ENCODE measurements at regions not wholly inside any gene's neighbourhood (a gene's known extent, or its start where the extent isn't known, plus 50 kb on each side); places are given as distances from the start of the nearest gene placed in this dataset.

GRCh38 chr17:73758245-73758644 lies 114.0 kb upstream of the SDK2 start:
- H3K4me3 ChIP-seq (ENCODE audit: low read depth, low read length), result no peak overlapping the region
- DNase-seq (ENCODE audit: low read depth), result peak; percentile 52
- TF ChIP-seq, protein P1, sequence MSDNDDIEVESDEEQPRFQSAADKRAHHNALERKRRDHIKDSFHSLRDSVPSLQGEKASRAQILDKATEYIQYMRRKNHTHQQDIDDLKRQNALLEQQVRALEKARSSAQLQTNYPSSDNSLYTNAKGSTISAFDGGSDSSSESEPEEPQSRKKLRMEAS (IDR thresholded peaks at IDR 0.05; ENCODE audit: low read depth, low read length), result no peak
- TF ChIP-seq POLR2A (IDR thresholded peaks at IDR 0.05; ENCODE audit: extremely low read depth, insufficient read length) (no peak), MYC (IDR thresholded peaks at IDR 0.05; ENCODE audit: low read depth, low read length) (no peak), CTCF (IDR thresholded peaks at IDR 0.05; ENCODE audit: low read depth, low read length) (no peak)

DNA sequence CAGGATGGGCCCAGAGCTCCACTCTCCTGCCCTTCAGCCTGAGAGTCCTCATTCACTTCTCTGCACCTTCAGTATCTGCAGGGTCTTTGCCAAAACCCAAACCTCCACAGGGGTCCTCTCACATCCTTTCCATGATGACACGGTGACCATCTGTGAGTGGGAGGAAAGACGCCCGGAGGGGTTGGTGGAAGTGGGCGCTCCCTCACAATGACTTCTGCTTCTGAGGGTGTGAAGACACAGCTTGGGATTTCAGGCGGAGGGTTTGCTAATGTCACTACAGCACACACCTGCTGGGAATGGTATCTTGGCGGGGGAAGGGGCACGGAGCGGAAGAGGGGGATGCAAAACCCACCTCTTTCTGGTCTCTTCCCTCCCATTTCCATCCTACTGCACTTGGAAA lies 115.1 kb upstream of the SDK2 start:
- no peak overlapping the region for H3K4me3 ChIP-seq (ENCODE audit: low read depth, low read length)
- DNase-seq (ENCODE audit: low read depth), result peak; percentile 40

GRCh38 chr17:73759734-73760438 lies 115.6 kb upstream of the SDK2 start:
- TF ChIP-seq POLR2A (IDR thresholded peaks at IDR 0.05; ENCODE audit: extremely low read depth, insufficient read length) (no peak), MYC (IDR thresholded peaks at IDR 0.05; ENCODE audit: low read depth, low read length) (no peak), CTCF (IDR thresholded peaks at IDR 0.05; ENCODE audit: low read depth, low read length) (no peak)
- TF ChIP-seq, protein P1 (IDR thresholded peaks at IDR 0.05; ENCODE audit: low read depth, low read length), result no peak
- no peak for DNase-seq (ENCODE audit: low read depth)

More for the DNA sequence above, 115.1 kb upstream of the SDK2 start:
- no peak for TF ChIP-seq POLR2A (IDR thresholded peaks at IDR 0.05; ENCODE audit: extremely low read depth, insufficient read length)
- TF ChIP-seq CTCF (IDR thresholded peaks at IDR 0.05; ENCODE audit: low read depth, low read length), result no peak
- TF ChIP-seq, protein P1 (IDR thresholded peaks at IDR 0.05; ENCODE audit: low read depth, low read length), result no peak
- no peak for TF ChIP-seq MYC (IDR thresholded peaks at IDR 0.05; ENCODE audit: low read depth, low read length)

GRCh38 chr17:73760439-73760758 lies 116.2 kb upstream of the SDK2 start:
- no peak for TF ChIP-seq CTCF (IDR thresholded peaks at IDR 0.05; ENCODE audit: low read depth, low read length)
- TF ChIP-seq MYC (IDR thresholded peaks at IDR 0.05; ENCODE audit: low read depth, low read length), result no peak
- no peak for TF ChIP-seq POLR2A (IDR thresholded peaks at IDR 0.05; ENCODE audit: extremely low read depth, insufficient read length)
- TF ChIP-seq, protein P1 (IDR thresholded peaks at IDR 0.05; ENCODE audit: low read depth, low read length), result no peak
- no peak overlapping the region for H3K4me3 ChIP-seq (ENCODE audit: low read depth, low read length)
- peak; percentile 34 for DNase-seq (ENCODE audit: low read depth)

More at GRCh38 chr17:73759734-73760438, 115.6 kb upstream of the SDK2 start:
- no peak overlapping the region for H3K4me3 ChIP-seq (ENCODE audit: low read depth, low read length)

GRCh38 chr17:73765824-73766563 lies 121.7 kb upstream of the SDK2 start:
- no peak for DNase-seq (ENCODE audit: low read depth)
- TF ChIP-seq, protein P1 (IDR thresholded peaks at IDR 0.05; ENCODE audit: low read depth, low read length), result no peak
- TF ChIP-seq POLR2A (IDR thresholded peaks at IDR 0.05; ENCODE audit: extremely low read depth, insufficient read length) (no peak), CTCF (IDR thresholded peaks at IDR 0.05; ENCODE audit: low read depth, low read length) (no peak), MYC (IDR thresholded peaks at IDR 0.05; ENCODE audit: low read depth, low read length) (no peak)

More at GRCh38 chr17:73765824-73766563, 121.7 kb upstream of the SDK2 start:
- no peak overlapping the region for H3K4me3 ChIP-seq (ENCODE audit: low read depth, low read length)
